Loucy (cell line): ENCODE measurements at regions not wholly inside any gene's neighbourhood (a gene's known extent, or its start where the extent isn't known, plus 50 kb on each side); places are given as distances from the start of the nearest gene placed in this dataset.

Source experiments
- H2AFZ ChIP-seq: fragments of 200-600 bp; sonication (generic); 2 replicates; pipeline ENCODE4 v1.6.0; 2016; ENCODE audit warnings: antibody characterized with exemption, mild to moderate bottlenecking, low read length, moderate library complexity
- H3F3A ChIP-seq: fragments of 200-600 bp; 2 replicates; pipeline ENCODE4 v1.6.0; 2016; ENCODE audit warnings: antibody characterized with exemption, low read depth, mild to moderate bottlenecking
- H3K27me3 ChIP-seq: fragments of 200-600 bp; sonication (generic); 2 replicates; pipeline ENCODE4 v1.6.1; 2014; ENCODE audit warnings: low read length, mild to moderate bottlenecking; ENCODE audit not compliant: insufficient read depth, poor library complexity, severe bottlenecking
- H3K36me3 ChIP-seq: fragments of 200-600 bp; sonication (generic); 2 replicates; pipeline ENCODE4 v1.6.1; 2016; ENCODE audit warnings: low read length; ENCODE audit not compliant: insufficient read depth
- H3K4me1 ChIP-seq: fragments of 200-600 bp; sonication (generic); 2 replicates; pipeline ENCODE4 v1.5.1; 2014; ENCODE audit warnings: low read length, mild to moderate bottlenecking; ENCODE audit not compliant: insufficient read depth, poor library complexity, severe bottlenecking
- H3K4me2 ChIP-seq: fragments of 200-600 bp; sonication (generic); 2 replicates; pipeline ENCODE4 v1.6.0; 2014; ENCODE audit warnings: antibody characterized with exemption, low read length, low read depth, mild to moderate bottlenecking; ENCODE audit not compliant: poor library complexity, severe bottlenecking
- H3K4me3 ChIP-seq: fragments of 200-600 bp; sonication (generic); 2 replicates; pipeline ENCODE4 v1.5.1; 2014; ENCODE audit warnings: low read length, mild to moderate bottlenecking, mixed read lengths; ENCODE audit not compliant: poor library complexity, severe bottlenecking
- H3K79me2 ChIP-seq: fragments of 200-600 bp; sonication (generic); 2 replicates; pipeline ENCODE4 v1.6.1; 2014; ENCODE audit warnings: low read length; ENCODE audit not compliant: insufficient read depth
- H3K9ac ChIP-seq: fragments of 200-600 bp; sonication (generic); 2 replicates; pipeline ENCODE4 v1.6.0; 2014; ENCODE audit warnings: mild to moderate bottlenecking, low read depth, low read length, moderate library complexity; ENCODE audit not compliant: poor library complexity, severe bottlenecking
- H3K9me2 ChIP-seq: fragments of 200-600 bp; sonication (generic); replicated peaks from 2 replicates; pipeline ENCODE4 v1.6.1; 2016; ENCODE audit warnings: low read depth, low read length, mixed read lengths
- H3K9me3 ChIP-seq: fragments of 200-600 bp; sonication (generic); 2 replicates; pipeline ENCODE4 v1.6.1; 2014; ENCODE audit warnings: mild to moderate bottlenecking, antibody characterized with exemption, low read length, low read depth; ENCODE audit not compliant: insufficient read depth
- H4K20me1 ChIP-seq: fragments of 200-600 bp; sonication (generic); 2 replicates; pipeline ENCODE4 v1.6.0; 2014; ENCODE audit warnings: antibody characterized with exemption, low read length, mild to moderate bottlenecking; ENCODE audit not compliant: insufficient read depth, poor library complexity, severe bottlenecking
- EZH2phosphoT487 ChIP-seq: fragments of 200-600 bp; IDR thresholded peaks from 2 replicates; pipeline ENCODE4 v1.6.1; 2018; ENCODE audit warnings: antibody characterized with exemption, mild to moderate bottlenecking, moderate library complexity, borderline replicate concordance
- TF ChIP-seq, protein P1 (sequence below): fragments of 200-600 bp; sonication (generic); conservative IDR thresholded peaks from 2 replicates; pipeline ENCODE4 v1.5.1; 2014; ENCODE audit warnings: mild to moderate bottlenecking, antibody characterized with exemption, low read length

DNA sequence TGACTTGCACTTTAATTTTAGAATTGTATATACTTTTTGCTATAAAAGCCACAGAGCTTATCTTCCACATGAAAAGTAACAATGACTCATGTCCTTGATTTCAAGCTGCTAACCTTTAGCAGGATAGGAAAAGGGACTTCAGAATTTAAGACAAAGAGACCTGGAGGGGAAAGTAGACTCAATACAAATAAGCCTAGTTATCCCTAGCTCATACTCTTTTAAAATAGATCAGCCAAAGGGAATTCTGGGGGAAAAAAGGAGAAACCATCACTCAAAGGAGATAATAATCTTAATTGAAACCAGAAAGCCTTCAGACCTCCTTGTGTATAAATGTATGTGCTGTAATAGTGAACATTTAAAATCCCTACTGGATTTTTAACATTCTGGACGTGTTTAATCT, 930.3 kb downstream of the NTRK3 start:
- no peak overlapping the region for H3K9ac ChIP-seq
- H3K4me3 ChIP-seq, result no peak overlapping the region
- TF ChIP-seq EZH2phosphoT487, result no peak
- TF ChIP-seq, protein P1, sequence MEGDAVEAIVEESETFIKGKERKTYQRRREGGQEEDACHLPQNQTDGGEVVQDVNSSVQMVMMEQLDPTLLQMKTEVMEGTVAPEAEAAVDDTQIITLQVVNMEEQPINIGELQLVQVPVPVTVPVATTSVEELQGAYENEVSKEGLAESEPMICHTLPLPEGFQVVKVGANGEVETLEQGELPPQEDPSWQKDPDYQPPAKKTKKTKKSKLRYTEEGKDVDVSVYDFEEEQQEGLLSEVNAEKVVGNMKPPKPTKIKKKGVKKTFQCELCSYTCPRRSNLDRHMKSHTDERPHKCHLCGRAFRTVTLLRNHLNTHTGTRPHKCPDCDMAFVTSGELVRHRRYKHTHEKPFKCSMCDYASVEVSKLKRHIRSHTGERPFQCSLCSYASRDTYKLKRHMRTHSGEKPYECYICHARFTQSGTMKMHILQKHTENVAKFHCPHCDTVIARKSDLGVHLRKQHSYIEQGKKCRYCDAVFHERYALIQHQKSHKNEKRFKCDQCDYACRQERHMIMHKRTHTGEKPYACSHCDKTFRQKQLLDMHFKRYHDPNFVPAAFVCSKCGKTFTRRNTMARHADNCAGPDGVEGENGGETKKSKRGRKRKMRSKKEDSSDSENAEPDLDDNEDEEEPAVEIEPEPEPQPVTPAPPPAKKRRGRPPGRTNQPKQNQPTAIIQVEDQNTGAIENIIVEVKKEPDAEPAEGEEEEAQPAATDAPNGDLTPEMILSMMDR, result no peak
- no peak overlapping the region for H2AFZ ChIP-seq
- no peaks in the 10 kb centered on the region for H3K9me2 ChIP-seq
- no peaks in the 10 kb centered on the region for H3K36me3 ChIP-seq
- no peak overlapping the region for H3K4me2 ChIP-seq
- H3K27me3 ChIP-seq, result no peaks in the 10 kb centered on the region
- no peaks in the 10 kb centered on the region for H3K79me2 ChIP-seq
- H3K4me1 ChIP-seq, result no peaks in the 10 kb centered on the region
- H3K9me3 ChIP-seq, result no peaks in the 10 kb centered on the region
- H4K20me1 ChIP-seq, result no peaks in the 10 kb centered on the region
- no peaks in the 10 kb centered on the region for H3F3A ChIP-seq

GRCh38 chr15:87322870-87323269, 933.7 kb downstream of the NTRK3 start:
- Histone ChIP-seq H3K79me2 (no peaks in the 10 kb centered on the region), H3K9ac (no peak overlapping the region), H3F3A (no peaks in the 10 kb centered on the region), H3K36me3 (no peaks in the 10 kb centered on the region), H2AFZ (no peak overlapping the region), H3K4me3 (no peak overlapping the region), H3K4me2 (no peak overlapping the region), H3K27me3 (no peaks in the 10 kb centered on the region), H3K9me2 (no peaks in the 10 kb centered on the region), H3K9me3 (no peaks in the 10 kb centered on the region), H4K20me1 (no peaks in the 10 kb centered on the region), H3K4me1 (no peaks in the 10 kb centered on the region)
- no peak for TF ChIP-seq EZH2phosphoT487
- TF ChIP-seq, protein P1, result no peak

DNA sequence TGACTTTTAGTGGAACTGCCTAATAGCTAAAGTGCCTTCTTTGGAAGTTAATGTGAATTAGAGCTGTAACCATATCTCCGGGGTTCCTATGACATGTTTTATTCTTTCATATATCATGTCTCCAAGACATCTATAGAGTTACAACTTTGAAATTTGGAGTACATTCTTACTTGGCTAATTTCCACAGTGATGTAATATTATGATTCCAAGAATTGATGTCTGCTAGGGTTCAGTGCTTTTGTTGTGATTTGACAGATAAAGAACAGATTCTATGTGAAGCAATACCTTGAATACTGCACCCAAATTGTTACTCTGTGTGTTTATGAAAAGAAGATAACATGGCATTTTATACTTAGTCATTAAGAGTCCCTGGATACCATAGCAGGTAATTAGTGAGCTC, 934.3 kb downstream of the NTRK3 start:
- no peaks in the 10 kb centered on the region for H4K20me1 ChIP-seq
- no peak overlapping the region for H3K4me3 ChIP-seq
- H3K9me2 ChIP-seq, result no peaks in the 10 kb centered on the region
- H3K79me2 ChIP-seq, result no peaks in the 10 kb centered on the region
- H3K9ac ChIP-seq, result no peak overlapping the region
- H2AFZ ChIP-seq, result no peak overlapping the region
- no peaks in the 10 kb centered on the region for H3K9me3 ChIP-seq
- TF ChIP-seq EZH2phosphoT487, result no peak
- TF ChIP-seq, protein P1, result no peak
- H3K36me3 ChIP-seq, result no peaks in the 10 kb centered on the region
- no peak overlapping the region for H3K4me2 ChIP-seq
- H3K4me1 ChIP-seq, result no peaks in the 10 kb centered on the region
- no peaks in the 10 kb centered on the region for H3K27me3 ChIP-seq
- no peaks in the 10 kb centered on the region for H3F3A ChIP-seq
